Ovary (tissue), 3 donors: ENCODE measurements at regions not wholly inside any gene's neighbourhood (a gene's known extent, or its start where the extent isn't known, plus 50 kb on each side); places are given as distances from the start of the nearest gene placed in this dataset.

Experiments
- CTCF ChIP-seq, 3 donors: fragments of 450-650 bp in 2 of 3; fragments of 200-600 bp in 1 of 3; IDR thresholded peaks; one replicate each; pipeline versions ENCODE4 v1.5.1 to v1.8.0; 2016 to 2022; ENCODE audit warnings: antibody characterized with exemption in 3 of 3, mild to moderate bottlenecking in 1 of 3
- POLR2A ChIP-seq: fragments of 450-650 bp; IDR thresholded peaks from one replicate; pipeline ENCODE4 v1.6.1; 2017; ENCODE audit warnings: antibody characterized with exemption, mild to moderate bottlenecking, moderate library complexity
- donor health status: DM: no; HTN: no; CAD: no.

GRCh38 chr14:105891221-105891602 is 364.8 kb downstream of the TMEM121 start:
- TF ChIP-seq POLR2A, result no peak
- TF ChIP-seq CTCF (IDR thresholded peaks at IDR 0.05), result no peak
